WTC11 (cell line): ENCODE measurements at regions not wholly inside any gene's neighbourhood (a gene's known extent, or its start where the extent isn't known, plus 50 kb on each side); places are given as distances from the start of the nearest gene placed in this dataset.

Experiments
- CREB1 ChIP-seq: sonication (generic); formaldehyde crosslinking; IDR thresholded peaks from 2 replicates; pipeline ENCODE4 v1.8.0; 2023; ENCODE audit warnings: mild to moderate bottlenecking, missing genetic modification reagents
- CREM ChIP-seq: sonication (generic); formaldehyde crosslinking; IDR thresholded peaks from 2 replicates; pipeline ENCODE4 v1.8.1; 2022; ENCODE audit warnings: mild to moderate bottlenecking, missing genetic modification reagents, moderate library complexity
- JUN ChIP-seq: sonication (generic); formaldehyde crosslinking; IDR thresholded peaks from 2 replicates; pipeline ENCODE4 v1.8.0; 2023; ENCODE audit warnings: mild to moderate bottlenecking, missing genetic modification reagents
- MAX ChIP-seq: sonication (generic); formaldehyde crosslinking; IDR thresholded peaks from 2 replicates; pipeline ENCODE4 v1.8.0; 2022; ENCODE audit warnings: mild to moderate bottlenecking, missing genetic modification reagents
- NFYB ChIP-seq: sonication (generic); formaldehyde crosslinking; conservative IDR thresholded peaks from 2 replicates; pipeline ENCODE4 v1.8.0; 2022; ENCODE audit warnings: low read depth, missing genetic modification reagents
- OVOL2 ChIP-seq: fragments of 250-450 bp; sonication (Bioruptor Pico); IDR thresholded peaks from 2 replicates; pipeline ENCODE4 v1.9.0; 2021; ENCODE audit warnings: mild to moderate bottlenecking, borderline replicate concordance
- TP53 ChIP-seq: sonication (generic); formaldehyde crosslinking; IDR thresholded peaks from 2 replicates; pipeline ENCODE4 v1.8.1; 2023; ENCODE audit warnings: mild to moderate bottlenecking, missing genetic modification reagents
- TF ChIP-seq, protein P1 (sequence below): fragments of 200-600 bp; IDR thresholded peaks from 2 replicates; pipeline ENCODE4 v1.8.0; 2022; ENCODE audit warnings: antibody characterized with exemption

- TF ChIP-seq NFYB, result no peak
- no peak for TF ChIP-seq MAX (CRISPR knock-in tag)
- TF ChIP-seq, protein P1, sequence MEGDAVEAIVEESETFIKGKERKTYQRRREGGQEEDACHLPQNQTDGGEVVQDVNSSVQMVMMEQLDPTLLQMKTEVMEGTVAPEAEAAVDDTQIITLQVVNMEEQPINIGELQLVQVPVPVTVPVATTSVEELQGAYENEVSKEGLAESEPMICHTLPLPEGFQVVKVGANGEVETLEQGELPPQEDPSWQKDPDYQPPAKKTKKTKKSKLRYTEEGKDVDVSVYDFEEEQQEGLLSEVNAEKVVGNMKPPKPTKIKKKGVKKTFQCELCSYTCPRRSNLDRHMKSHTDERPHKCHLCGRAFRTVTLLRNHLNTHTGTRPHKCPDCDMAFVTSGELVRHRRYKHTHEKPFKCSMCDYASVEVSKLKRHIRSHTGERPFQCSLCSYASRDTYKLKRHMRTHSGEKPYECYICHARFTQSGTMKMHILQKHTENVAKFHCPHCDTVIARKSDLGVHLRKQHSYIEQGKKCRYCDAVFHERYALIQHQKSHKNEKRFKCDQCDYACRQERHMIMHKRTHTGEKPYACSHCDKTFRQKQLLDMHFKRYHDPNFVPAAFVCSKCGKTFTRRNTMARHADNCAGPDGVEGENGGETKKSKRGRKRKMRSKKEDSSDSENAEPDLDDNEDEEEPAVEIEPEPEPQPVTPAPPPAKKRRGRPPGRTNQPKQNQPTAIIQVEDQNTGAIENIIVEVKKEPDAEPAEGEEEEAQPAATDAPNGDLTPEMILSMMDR, result no peak
- no peak for TF ChIP-seq JUN (CRISPR knock-in tag)
- TF ChIP-seq CREB1 (CRISPR knock-in tag), result no peak
- TF ChIP-seq CREM (CRISPR knock-in tag), result no peak
- no peak for TF ChIP-seq OVOL2 (CRISPR knock-in tag)
- no peak for TF ChIP-seq TP53 (CRISPR knock-in tag)
These were observed 66.5 kb upstream of the FNDC3B start for GRCh38 chr3:171972871-171973348.
